Testis (tissue), 2 donors: ENCODE measurements at regions not wholly inside any gene's neighbourhood (a gene's known extent, or its start where the extent isn't known, plus 50 kb on each side); places are given as distances from the start of the nearest gene placed in this dataset.
"Not testable (repeated sequence)": the region's sequence is repeated elsewhere in the genome, so short reads cannot be mapped to it uniquely, and the experiment has no call there.

ENCODE experiments used
- POLR2A ChIP-seq: fragments of 450-650 bp; IDR thresholded peaks from one replicate; pipeline ENCODE4 v1.6.1; 2017; ENCODE audit warnings: antibody characterized with exemption, mild to moderate bottlenecking, moderate library complexity
- TF ChIP-seq, protein P1 (sequence below), 3 experiments: fragments of 450-650 bp in 2 of 3; fragments of 200-600 bp in 1 of 3; sonication (generic) in 1 of 3; IDR thresholded peaks; one replicate each; pipeline ENCODE4 v1.5.1; 2016 to 2019; ENCODE audit warnings: antibody characterized with exemption in 3 of 3, mild to moderate bottlenecking in 2 of 3, moderate library complexity in 1 of 3

DNA sequence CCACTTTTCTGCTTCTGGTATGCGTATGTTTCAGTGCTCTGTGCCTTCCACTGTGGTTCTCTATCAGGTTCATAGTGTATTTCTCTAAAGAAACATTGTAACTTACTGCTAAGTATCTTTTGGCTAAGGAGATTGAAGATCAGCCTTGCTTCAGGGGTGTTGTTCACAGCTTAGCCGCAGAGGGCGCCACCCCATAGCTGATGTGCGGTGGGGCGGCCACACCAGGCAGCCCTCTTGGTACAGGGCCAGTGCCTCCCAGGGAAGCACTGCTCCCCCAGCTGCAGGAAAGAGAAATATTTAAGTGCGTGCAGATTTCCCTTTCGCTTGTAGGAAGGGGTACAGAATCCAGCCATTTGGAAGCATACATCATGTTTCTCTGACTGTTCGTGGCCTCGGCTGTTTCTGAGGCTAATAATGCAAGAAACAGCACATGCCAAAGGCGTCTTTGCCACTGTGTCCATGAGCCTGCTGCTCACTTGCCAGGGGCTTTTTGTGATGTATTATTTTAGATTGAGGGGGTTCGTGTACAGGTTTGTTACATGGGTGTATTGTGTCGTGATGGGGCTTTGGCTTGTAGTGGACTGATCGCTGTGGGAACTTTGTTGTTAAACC, 67.2 kb downstream of the CDRT15L2 start:
- TF ChIP-seq POLR2A: not testable (repeated sequence)
- TF ChIP-seq, protein P1, sequence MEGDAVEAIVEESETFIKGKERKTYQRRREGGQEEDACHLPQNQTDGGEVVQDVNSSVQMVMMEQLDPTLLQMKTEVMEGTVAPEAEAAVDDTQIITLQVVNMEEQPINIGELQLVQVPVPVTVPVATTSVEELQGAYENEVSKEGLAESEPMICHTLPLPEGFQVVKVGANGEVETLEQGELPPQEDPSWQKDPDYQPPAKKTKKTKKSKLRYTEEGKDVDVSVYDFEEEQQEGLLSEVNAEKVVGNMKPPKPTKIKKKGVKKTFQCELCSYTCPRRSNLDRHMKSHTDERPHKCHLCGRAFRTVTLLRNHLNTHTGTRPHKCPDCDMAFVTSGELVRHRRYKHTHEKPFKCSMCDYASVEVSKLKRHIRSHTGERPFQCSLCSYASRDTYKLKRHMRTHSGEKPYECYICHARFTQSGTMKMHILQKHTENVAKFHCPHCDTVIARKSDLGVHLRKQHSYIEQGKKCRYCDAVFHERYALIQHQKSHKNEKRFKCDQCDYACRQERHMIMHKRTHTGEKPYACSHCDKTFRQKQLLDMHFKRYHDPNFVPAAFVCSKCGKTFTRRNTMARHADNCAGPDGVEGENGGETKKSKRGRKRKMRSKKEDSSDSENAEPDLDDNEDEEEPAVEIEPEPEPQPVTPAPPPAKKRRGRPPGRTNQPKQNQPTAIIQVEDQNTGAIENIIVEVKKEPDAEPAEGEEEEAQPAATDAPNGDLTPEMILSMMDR (IDR thresholded peaks at IDR 0.05): peak; percentile 11 to 63 (median 37)
